GM21381 (cell line): ENCODE measurements at regions not wholly inside any gene's neighbourhood (a gene's known extent, or its start where the extent isn't known, plus 50 kb on each side); places are given as distances from the start of the nearest gene placed in this dataset.
"Not testable (repeated sequence)": the region's sequence is repeated elsewhere in the genome, so short reads cannot be mapped to it uniquely, and the experiment has no call there.

Experiments used
- ATAC-seq: cut with Tn5 transposase; IDR thresholded peaks from one replicate; pipeline ENCODE4 v1.9.1; 2021; ENCODE audit warnings: mild to moderate bottlenecking, moderate library complexity; ENCODE audit not compliant: unreplicated experiment

DNA sequence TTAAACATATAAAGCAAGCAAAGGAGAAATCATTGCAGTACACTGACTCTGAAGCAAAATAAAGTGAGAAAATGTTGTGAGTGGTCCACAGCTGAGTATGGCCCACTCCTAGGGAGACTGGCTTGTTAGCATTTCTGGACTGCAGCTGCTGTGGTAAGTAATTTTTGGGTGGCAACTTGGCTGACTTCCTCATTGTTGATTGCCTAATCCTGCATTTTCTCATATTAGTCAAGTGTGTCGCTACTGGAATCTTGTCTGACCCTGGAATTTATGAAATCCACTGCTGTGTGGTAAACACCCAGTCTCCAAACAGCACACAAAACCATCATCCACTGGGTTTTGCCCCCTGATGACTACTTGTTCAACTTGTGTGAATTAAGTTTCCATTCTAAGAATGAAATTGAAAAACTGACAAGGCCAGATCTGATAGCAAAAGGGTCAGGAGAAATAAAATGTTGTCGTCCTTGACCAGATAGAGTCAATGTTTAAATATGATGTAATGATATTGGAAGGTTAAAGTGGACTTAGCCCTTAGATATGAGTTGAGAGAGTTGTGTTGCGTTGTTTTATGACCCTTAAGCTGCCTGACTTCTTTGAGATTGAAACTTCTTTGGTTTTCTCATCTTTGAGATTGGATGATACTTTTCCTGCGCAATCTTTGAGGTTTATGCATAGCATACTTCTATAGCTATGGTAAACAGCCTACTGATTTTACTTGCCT is 106.6 kb upstream of the SEC22B start:
- ATAC-seq = not testable (repeated sequence)

GRCh38 chr1:120278259-120278610 is 101.9 kb upstream of the SEC22B start:
- ATAC-seq = not testable (repeated sequence)

DNA sequence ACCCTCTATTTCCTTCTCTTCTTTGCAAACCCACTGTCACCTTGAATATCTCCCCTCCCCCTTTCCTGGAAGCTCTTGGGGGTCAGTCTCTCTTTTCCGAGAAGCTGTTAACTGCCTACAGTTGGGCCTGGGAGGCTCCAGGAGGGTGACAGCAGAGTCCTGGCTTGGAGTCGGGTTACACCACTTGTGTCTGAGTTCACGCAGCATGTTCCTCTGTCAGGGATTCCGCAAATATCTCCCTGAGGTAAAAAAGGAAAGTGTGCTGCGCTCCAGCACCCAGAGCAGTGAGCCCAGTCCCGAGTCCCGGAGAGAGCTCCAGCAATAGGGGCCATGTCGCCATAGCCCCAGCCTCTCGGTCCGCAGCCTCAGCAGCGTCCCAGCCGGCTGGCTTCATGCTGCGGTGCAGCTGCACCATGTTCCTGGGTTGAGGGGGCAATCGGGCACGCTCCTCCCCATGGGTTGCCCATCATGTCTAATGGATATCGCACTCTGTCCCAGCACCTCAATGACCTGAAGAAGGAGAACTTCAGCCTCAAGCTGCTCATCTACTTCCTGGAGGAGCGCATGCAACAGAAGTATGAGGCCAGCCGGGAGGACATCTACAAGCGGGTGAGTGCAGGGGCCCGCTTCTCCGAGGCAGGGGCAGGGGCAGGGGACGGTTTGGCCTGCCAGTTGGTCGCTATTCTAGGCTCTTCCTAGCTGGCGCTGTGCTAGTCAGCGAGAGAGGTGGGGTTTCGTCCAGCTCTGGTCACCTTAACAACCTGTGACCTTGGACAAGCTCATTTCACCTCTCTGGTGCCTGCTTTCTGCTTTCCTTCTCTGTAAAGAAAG is 101.3 kb upstream of the SEC22B start:
- not testable (repeated sequence) for ATAC-seq

DNA sequence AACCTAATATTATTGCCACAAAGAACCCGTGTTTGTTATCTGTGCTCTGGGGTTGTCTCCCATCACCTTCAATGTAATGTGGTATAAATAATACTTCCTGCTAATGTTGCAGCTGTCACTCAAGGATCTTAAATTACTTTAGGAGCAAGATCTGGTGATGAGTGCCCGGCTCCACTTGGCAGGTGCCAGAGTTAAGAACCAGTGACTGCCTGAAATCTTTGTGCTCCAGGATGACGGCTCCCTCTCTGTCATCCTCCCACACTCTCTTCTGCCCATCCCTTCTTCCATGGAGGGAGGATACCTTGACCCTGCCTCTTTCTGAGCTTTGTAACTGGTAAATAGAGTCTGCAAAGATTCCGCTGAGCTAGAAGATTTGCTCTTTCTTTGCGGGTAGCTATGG is 100.4 kb upstream of the SEC22B start:
- ATAC-seq = not testable (repeated sequence)

DNA sequence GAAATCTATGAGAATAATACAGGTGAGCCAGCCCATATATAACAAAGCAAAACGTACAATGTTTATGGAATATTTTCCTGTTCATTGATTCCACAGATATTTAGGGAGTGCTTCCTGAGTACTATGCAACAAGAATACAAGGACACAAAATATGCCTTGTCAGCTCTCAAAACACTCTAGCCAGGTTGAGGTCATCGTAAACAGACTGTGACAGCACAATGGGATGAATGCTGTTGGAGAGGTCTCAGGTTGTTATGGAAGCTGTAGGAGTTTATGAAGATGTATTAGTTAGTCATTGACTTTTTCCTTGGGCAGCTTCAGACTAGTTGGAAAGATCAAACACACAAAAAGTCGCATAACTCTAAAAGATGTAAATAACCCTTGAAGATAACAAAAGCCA is 98.1 kb upstream of the SEC22B start:
- ATAC-seq = not testable (repeated sequence)

- ATAC-seq = not testable (repeated sequence)
Observed at GRCh38 chr1:120273363-120273762, 97.0 kb upstream of the SEC22B start.

GRCh38 chr1:120272242-120272641 is 95.9 kb upstream of the SEC22B start:
- not testable (repeated sequence) for ATAC-seq

GRCh38 chr1:120271561-120272221 is 95.4 kb upstream of the SEC22B start:
- ATAC-seq = not testable (repeated sequence)

DNA sequence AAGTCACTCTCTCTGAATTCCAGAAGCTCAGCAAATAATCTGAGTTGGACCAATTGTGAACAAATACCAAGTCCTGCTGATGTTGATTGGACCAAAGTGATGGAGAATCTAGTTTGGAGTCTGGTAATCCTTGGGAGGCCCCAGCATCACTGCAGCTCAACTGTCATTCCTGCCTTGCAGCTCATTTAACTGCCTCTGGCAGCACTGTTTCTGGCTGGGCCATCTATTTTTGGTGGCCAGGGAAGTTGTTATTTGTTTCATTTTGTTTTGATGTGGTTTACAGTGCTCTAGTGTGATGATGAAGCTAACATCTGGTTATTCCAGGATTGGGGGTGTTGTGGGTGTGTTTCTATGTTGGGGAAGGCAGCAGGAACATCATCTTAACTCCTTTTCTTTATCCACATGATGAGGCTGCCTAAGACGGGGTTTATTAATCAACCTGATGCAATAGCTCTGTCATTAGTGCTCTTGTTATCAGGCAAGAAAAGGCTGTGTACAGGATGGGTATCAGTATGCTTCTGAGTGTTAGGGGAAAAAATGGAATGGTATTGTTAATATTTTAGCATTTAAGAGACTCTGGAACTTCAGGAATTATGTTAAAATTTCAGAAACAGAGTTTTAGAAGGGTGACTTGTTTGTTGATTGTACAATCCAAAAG is 91.7 kb upstream of the SEC22B start:
- not testable (repeated sequence) for ATAC-seq

- not testable (repeated sequence) for ATAC-seq
Observed at GRCh38 chr1:120264564-120264963, 88.2 kb upstream of the SEC22B start.

GRCh38 chr1:120262791-120263751 is 86.8 kb upstream of the SEC22B start:
- not testable (repeated sequence) for ATAC-seq

GRCh38 chr1:120257778-120258105 is 81.4 kb upstream of the SEC22B start:
- not testable (repeated sequence) for ATAC-seq

DNA sequence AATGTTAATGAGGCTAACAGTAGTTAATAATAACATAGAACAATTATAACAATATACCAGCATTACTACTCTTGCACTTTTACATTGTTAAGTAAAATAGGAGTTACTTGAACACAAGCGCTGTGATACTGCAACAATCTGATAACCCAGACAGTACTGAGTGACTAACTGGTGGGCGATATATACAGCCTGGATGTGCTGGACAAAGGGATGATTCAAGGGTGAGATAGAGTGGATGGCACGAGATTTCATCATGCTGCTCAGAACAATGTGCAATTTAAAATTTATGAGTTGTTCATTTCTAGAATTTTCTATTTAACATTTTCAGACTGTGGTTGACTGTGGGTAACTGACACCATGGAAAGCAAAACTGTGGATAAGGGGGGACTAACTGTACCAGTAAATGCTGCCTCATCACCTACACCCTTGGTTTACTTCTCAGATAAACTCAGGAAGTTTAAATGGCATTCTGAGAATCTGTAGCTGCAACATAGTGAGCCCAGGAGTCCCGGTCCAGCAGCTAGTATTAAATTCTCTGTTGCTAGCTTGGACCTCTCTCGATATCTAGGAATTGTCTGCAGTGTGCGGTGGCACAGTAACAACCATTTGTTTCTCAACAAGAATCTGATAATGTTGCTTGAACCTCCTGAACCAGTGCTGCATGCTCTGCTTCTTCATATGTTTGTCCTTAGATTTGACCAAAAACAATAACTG is 80.9 kb upstream of the SEC22B start:
- not testable (repeated sequence) for ATAC-seq

DNA sequence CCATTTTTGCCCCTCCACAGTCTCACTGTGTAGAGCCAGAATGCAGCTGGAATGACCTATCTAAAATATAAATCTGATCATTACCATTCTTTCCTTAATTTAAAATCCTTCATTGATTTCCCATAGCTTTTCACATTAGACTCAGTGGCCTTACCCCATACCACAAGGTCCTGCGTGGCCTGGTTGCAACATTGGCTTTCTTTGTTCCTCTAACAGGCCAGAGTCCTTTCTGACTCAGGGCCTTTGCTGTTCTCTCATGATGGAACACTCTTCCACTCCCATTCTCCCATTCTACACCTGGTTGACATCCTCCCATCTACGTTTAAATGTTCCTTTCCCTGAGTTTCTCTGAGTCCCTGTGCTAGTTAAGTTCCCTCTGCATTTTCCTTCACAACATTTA is 74.4 kb upstream of the SEC22B start:
- not testable (repeated sequence) for ATAC-seq

DNA sequence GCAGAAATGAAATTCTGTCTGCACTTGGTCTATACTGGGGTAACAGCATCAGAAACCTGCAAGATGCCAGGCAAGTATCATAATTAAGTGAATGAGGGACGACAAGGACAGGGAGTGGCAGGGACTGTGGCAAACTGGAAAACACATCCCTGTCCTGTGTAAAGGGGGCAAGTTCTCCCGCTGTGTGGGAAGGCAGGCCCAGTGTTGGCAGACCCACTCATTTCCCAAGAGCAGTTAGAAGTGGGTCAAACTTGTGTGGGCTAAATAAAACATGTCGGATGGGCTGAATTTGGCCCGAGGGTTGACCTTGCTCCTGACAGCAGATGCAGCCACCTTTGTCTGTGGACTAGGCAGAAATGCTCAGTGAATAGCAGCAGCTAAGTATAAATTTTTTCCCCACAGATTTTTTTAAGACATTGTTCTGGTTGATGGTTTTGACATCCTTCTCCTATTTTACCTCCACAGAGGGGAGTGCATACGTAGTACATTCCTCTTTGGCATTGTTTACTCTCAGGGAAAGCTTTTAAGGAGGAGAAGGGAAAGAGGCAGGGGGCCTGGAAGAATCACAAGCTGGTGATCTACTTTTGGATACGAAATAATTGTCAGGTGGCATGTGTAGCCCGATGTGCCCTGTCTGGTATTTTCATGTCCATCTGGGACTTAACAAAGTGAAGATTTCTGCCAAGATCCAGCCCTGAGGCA is 72.6 kb upstream of the SEC22B start:
- ATAC-seq = not testable (repeated sequence)

GRCh38 chr1:120248203-120248602 is 71.9 kb upstream of the SEC22B start:
- ATAC-seq = not testable (repeated sequence)

- not testable (repeated sequence) for ATAC-seq
Observed at GRCh38 chr1:120243867-120244266, 67.5 kb upstream of the SEC22B start.

- not testable (repeated sequence) for ATAC-seq
Observed at GRCh38 chr1:120242582-120242981, 66.3 kb upstream of the SEC22B start.

- ATAC-seq = not testable (repeated sequence)
Observed at GRCh38 chr1:120241868-120242267, 65.5 kb upstream of the SEC22B start.
